ENCODE measurements at regions not wholly inside any gene's neighbourhood (a gene's known extent, or its start where the extent isn't known, plus 50 kb on each side); places are given as distances from the start of the nearest gene placed in this dataset.

DNA sequence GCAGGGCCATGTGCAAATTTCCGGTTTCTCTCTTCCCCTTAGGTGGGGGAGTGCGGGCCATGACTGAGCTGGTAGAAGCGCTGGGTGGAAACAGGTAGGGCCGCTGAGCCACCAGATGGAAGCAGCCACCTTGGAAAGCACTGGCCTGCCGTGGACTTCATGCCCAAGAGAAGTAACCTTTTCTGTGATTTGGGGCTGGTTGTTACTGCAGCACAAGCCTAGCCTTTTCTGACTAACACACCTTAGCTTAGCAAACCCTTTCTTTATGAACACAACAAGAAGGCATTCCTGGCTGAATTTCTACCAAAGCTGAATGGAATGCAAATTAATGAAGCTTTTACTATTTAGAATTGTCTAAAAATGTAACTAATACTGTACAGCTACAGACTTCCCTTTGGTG, 149.6 kb upstream of the UBE2E1 start:
- 94 to 100% methylated on average over 2 to 4 of the region's 5 CpGs for WGBS, 2 donors (ENCODE audit: low coverage in 1 of 2)
- H3K27ac ChIP-seq = no peak overlapping the region

DNA sequence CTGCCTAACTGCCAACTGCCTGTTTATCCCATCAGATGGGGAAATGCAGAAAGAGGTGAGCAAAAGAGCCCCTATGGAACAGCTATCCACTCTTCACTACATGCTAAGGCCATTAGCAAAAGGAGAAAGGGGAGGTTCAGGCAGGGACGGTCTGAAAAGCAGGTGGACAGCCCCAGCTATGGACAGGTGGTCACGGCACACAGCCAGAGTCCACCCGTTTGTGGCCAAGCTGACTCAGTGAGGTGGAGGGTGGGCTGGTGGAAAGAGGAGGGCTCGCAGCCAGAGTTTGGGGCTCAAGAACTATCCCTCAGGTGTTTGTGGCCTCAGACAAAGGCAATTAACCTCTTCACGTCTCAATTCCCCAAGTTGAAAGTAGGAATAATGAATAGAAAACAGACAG, 148.9 kb upstream of the UBE2E1 start:
- TF ChIP-seq, protein P1, sequence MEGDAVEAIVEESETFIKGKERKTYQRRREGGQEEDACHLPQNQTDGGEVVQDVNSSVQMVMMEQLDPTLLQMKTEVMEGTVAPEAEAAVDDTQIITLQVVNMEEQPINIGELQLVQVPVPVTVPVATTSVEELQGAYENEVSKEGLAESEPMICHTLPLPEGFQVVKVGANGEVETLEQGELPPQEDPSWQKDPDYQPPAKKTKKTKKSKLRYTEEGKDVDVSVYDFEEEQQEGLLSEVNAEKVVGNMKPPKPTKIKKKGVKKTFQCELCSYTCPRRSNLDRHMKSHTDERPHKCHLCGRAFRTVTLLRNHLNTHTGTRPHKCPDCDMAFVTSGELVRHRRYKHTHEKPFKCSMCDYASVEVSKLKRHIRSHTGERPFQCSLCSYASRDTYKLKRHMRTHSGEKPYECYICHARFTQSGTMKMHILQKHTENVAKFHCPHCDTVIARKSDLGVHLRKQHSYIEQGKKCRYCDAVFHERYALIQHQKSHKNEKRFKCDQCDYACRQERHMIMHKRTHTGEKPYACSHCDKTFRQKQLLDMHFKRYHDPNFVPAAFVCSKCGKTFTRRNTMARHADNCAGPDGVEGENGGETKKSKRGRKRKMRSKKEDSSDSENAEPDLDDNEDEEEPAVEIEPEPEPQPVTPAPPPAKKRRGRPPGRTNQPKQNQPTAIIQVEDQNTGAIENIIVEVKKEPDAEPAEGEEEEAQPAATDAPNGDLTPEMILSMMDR (IDR thresholded peaks at IDR 0.05) = no peak
- TF ChIP-seq EP300 (IDR thresholded peaks at IDR 0.05) (no peak), POLR2A (IDR thresholded peaks at IDR 0.05) (no peak), POLR2AphosphoS5 (IDR thresholded peaks at IDR 0.05) (no peak)
- Histone ChIP-seq H3K36me3 (no peaks in the 10 kb centered on the region), H3K4me1 (no peaks in the 10 kb centered on the region), H3K9me3 (no peaks in the 10 kb centered on the region), H3K27ac (no peak overlapping the region), H3K4me3 (no peak overlapping the region), H3K27me3 (no peaks in the 10 kb centered on the region)
- 83 to 96% methylated on average over 4 of the region's 5 CpGs for WGBS, 2 donors (ENCODE audit: low coverage in 1 of 2)
- ATAC-seq = no peak

More for the DNA sequence above, 149.6 kb upstream of the UBE2E1 start:
- Histone ChIP-seq H3K4me1 (no peaks in the 10 kb centered on the region), H3K9me3 (no peaks in the 10 kb centered on the region), H3K36me3 (no peaks in the 10 kb centered on the region), H3K27me3 (no peaks in the 10 kb centered on the region), H3K4me3 (no peak overlapping the region)
- no peak for ATAC-seq
- TF ChIP-seq, protein P1 (IDR thresholded peaks at IDR 0.05) = no peak
- no peak for TF ChIP-seq EP300 (IDR thresholded peaks at IDR 0.05)
- no peak for TF ChIP-seq POLR2AphosphoS5 (IDR thresholded peaks at IDR 0.05)

DNA sequence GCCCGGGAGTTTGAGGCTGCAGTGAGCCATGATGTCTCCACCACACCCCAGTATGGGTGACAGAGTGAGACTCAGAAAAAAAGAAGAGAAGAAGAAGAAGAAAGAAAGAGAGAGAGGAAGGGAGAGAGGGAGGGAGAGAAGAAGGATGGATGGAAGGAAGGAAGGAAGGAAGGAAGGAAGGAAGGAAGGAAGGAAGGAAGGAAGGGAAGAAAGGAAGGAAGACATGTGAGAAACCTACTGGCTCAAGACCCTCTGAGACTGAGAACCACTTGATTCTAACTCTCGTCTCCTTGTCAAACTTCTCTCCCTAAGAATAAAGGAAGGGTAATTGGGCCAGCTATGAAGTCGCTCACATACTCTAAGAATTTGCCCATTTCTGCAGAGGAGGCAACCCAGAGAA, 148.1 kb upstream of the UBE2E1 start:
- Histone ChIP-seq H3K4me3 (no peak overlapping the region), H3K27ac (no peak overlapping the region), H3K27me3 (no peaks in the 10 kb centered on the region), H3K36me3 (no peaks in the 10 kb centered on the region), H3K4me1 (peaks cover 0 to under 1% (median 0%) of the 10 kb centered on the region in 3 donors), H3K9me3 (no peaks in the 10 kb centered on the region)
- no peak for TF ChIP-seq POLR2A (IDR thresholded peaks at IDR 0.05)
- no peak for TF ChIP-seq EP300 (IDR thresholded peaks at IDR 0.05)
- TF ChIP-seq, protein P1 (IDR thresholded peaks at IDR 0.05) = no peak
- no peak for TF ChIP-seq POLR2AphosphoS5 (IDR thresholded peaks at IDR 0.05)
- ATAC-seq = no peak
- WGBS, 2 donors (ENCODE audit: low coverage in 1 of 2) = 97 to 100% methylated on average over 2 to 3 of the region's 3 CpGs

DNA sequence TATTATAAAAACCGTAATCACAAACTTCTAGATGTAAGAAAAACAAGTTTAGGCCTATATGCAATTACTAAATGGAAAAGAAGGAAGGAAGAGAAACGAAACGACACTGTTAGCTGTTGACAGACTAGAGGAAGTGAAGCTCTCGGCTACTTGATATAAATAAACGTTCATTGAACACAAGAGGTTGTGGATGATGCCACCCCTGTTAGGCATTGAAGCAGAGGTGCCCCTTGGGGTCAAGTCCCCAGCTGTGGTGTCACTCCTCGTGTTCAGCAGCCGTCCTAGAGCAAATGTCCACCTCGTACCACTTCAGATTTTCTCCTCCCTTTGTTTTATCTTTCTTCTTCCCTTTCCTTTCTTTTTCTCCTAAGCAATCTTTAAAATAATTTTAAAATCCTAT, 146.5 kb upstream of the UBE2E1 start:
- peaks cover 0 to 15% (median 0%) of the 10 kb centered on the region in 3 donors for H3K4me1 ChIP-seq
- no peaks in the 10 kb centered on the region for H3K9me3 ChIP-seq
- no peak for ATAC-seq
- H3K27me3 ChIP-seq = no peaks in the 10 kb centered on the region
- whole genome bisulfite sequencing, 2 donors (ENCODE audit: low coverage in 1 of 2) = 69 to 73% methylated on average over 6 to 8 of the region's 8 CpGs
- no peak overlapping the region for H3K27ac ChIP-seq
- no peaks in the 10 kb centered on the region for H3K36me3 ChIP-seq
- TF ChIP-seq, protein P1 (IDR thresholded peaks at IDR 0.05) = no peak
- TF ChIP-seq POLR2A (IDR thresholded peaks at IDR 0.05) (no peak), POLR2AphosphoS5 (IDR thresholded peaks at IDR 0.05) (no peak), EP300 (IDR thresholded peaks at IDR 0.05) (no peak)
- H3K4me3 ChIP-seq = no peak overlapping the region

DNA sequence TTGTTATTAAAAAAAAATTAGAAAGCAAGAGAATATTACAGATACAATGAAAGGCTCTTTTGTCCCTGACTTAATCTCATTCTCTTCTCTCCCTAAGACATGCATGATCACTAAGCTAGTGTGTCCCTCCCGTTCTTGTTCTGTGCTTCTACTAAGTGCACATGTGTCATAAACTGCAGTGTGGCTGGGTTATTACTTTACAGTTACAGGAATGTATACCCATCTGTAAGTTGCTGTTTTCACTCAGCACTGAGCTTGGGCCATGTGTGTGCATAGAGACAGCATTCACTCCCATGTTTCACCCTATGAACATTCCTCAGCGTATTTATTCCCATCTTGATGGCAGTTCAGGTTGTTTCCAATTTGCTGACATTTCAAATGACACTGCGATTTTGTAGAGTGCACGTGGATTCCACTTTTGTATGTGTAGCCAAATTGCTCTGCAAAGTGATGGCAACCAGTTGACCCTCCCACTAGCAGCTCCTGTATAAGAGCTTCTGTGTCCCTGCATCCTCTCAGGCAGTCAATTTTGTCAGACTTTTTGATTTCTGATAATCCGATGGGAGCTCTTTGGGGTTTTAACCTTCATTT, 145.8 kb upstream of the UBE2E1 start:
- peaks cover 0 to 15% (median 0%) of the 10 kb centered on the region in 3 donors for H3K4me1 ChIP-seq
- TF ChIP-seq POLR2A (IDR thresholded peaks at IDR 0.05) (no peak), EP300 (IDR thresholded peaks at IDR 0.05) (no peak), POLR2AphosphoS5 (IDR thresholded peaks at IDR 0.05) (no peak)
- TF ChIP-seq, protein P1 (IDR thresholded peaks at IDR 0.05) = no peak
- WGBS, 2 donors (ENCODE audit: low coverage in 1 of 2) = 78 to 79% methylated on average over 5 of the region's 5 CpGs
- ATAC-seq = no peak
- H3K36me3 ChIP-seq = no peaks in the 10 kb centered on the region
- H3K9me3 ChIP-seq = no peaks in the 10 kb centered on the region
- H3K27me3 ChIP-seq = no peaks in the 10 kb centered on the region
- H3K4me3 ChIP-seq = no peak overlapping the region
- H3K27ac ChIP-seq = no peak overlapping the region
